Hepatocyte (in vitro differentiated cells): ENCODE measurements at regions not wholly inside any gene's neighbourhood (a gene's known extent, or its start where the extent isn't known, plus 50 kb on each side); places are given as distances from the start of the nearest gene placed in this dataset.
"Not testable (repeated sequence)": the region's sequence is repeated elsewhere in the genome, so short reads cannot be mapped to it uniquely, and the experiment has no call there.

ENCODE experiments used
- DNase-seq: peaks from one replicate; pipeline ENCODE4 v3.0.0-alpha.2; 2016; ENCODE audit warnings: low spot score
- H2AFZ ChIP-seq: fragments of 200-600 bp; sonication (generic); 2 replicates; pipeline ENCODE4 v1.6.0; 2016; ENCODE audit warnings: antibody characterized with exemption, mild to moderate bottlenecking
- H3K27ac ChIP-seq: fragments of 200-600 bp; sonication (generic); 2 replicates; pipeline ENCODE4 v1.5.1; 2016; ENCODE audit warnings: mild to moderate bottlenecking
- H3K27me3 ChIP-seq: fragments of 200-600 bp; sonication (generic); 2 replicates; pipeline ENCODE4 v1.6.1; 2016
- H3K36me3 ChIP-seq: fragments of 200-600 bp; sonication (generic); replicated peaks from 2 replicates; pipeline ENCODE4 v1.5.1; 2016; ENCODE audit warnings: low read depth; ENCODE audit not compliant: insufficient read depth
- H3K4me1 ChIP-seq: fragments of 200-600 bp; sonication (generic); 2 replicates; pipeline ENCODE4 v1.5.1; 2016; ENCODE audit warnings: mild to moderate bottlenecking, moderate library complexity; ENCODE audit not compliant: insufficient read depth
- H3K4me2 ChIP-seq: fragments of 200-600 bp; sonication (generic); 2 replicates; pipeline ENCODE4 v1.6.0; 2016
- H3K4me3 ChIP-seq: fragments of 200-600 bp; sonication (generic); 2 replicates; pipeline ENCODE4 v1.5.1; 2016; ENCODE audit warnings: mild to moderate bottlenecking
- H3K79me2 ChIP-seq: fragments of 200-600 bp; sonication (generic); 2 replicates; pipeline ENCODE4 v1.6.0; 2017; ENCODE audit warnings: mild to moderate bottlenecking
- H3K9me2 ChIP-seq: fragments of 200-600 bp; sonication (generic); replicated peaks from 2 replicates; pipeline ENCODE4 v1.6.0; 2017; ENCODE audit warnings: mild to moderate bottlenecking; ENCODE audit not compliant: insufficient read depth
- H3K9me3 ChIP-seq: fragments of 200-600 bp; sonication (generic); 2 replicates; pipeline ENCODE4 v1.5.1; 2016; ENCODE audit warnings: low read depth, mild to moderate bottlenecking
- H4K20me1 ChIP-seq: fragments of 200-600 bp; sonication (generic); 2 replicates; pipeline ENCODE4 v1.6.0; 2016; ENCODE audit warnings: mild to moderate bottlenecking; ENCODE audit not compliant: insufficient read depth, poor library complexity, severe bottlenecking
- EZH2 ChIP-seq: fragments of 200-600 bp; sonication (generic); IDR thresholded peaks from 2 replicates; pipeline ENCODE4 v1.6.1; 2016; ENCODE audit warnings: antibody characterized with exemption, mild to moderate bottlenecking, borderline replicate concordance
- EZH2phosphoT487 ChIP-seq: fragments of 200-600 bp; sonication (generic); IDR thresholded peaks from one replicate; pipeline ENCODE4 v1.6.1; 2018; ENCODE audit warnings: antibody characterized with exemption, mild to moderate bottlenecking, low read depth, moderate library complexity; ENCODE audit not compliant: unreplicated experiment, severe bottlenecking
- whole genome bisulfite sequencing: methylation state at CpG from one replicate; pipeline ENCODE4 v1.1.6; 2016; ENCODE audit warnings: low lambda C conversion rate; ENCODE audit errors: missing lambda C conversion rate; 5-methylcytosine and 5-hydroxymethylcytosine counted together
- TF ChIP-seq, protein P1 (sequence below): fragments of 200-600 bp; sonication (generic); IDR thresholded peaks from 2 replicates; pipeline ENCODE4 v1.5.1; 2016; ENCODE audit warnings: antibody characterized with exemption, mild to moderate bottlenecking; ENCODE audit not compliant: poor library complexity

DNA sequence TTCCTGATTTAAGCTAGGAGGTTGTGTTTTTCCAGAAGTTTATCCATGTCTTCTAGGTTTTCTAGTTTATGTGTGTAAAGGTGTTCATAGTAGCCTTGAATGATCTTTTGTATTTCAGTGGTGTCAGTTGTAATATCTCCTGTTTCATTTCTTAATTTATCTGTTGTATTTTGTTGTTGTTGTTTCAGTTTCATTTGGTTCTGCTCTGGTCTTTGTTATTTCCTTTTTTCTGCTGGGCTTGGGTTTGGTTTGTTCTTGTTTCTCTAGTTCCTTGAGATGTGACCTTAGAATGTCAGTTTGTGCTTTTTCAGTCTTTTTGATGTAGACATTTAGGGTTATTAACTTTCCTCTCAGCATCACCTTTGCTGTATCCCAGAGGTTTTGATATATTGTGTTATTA, 62.8 kb downstream of the SCP2D1 start:
- H3K27ac ChIP-seq, H3K4me2 ChIP-seq, H3K4me3 ChIP-seq, H3K9me2 ChIP-seq, H4K20me1 ChIP-seq, H3K9me3 ChIP-seq, H3K4me1 ChIP-seq, H2AFZ ChIP-seq, H3K36me3 ChIP-seq, H3K79me2 ChIP-seq, DNase-seq, H3K27me3 ChIP-seq: not testable (repeated sequence)

DNA sequence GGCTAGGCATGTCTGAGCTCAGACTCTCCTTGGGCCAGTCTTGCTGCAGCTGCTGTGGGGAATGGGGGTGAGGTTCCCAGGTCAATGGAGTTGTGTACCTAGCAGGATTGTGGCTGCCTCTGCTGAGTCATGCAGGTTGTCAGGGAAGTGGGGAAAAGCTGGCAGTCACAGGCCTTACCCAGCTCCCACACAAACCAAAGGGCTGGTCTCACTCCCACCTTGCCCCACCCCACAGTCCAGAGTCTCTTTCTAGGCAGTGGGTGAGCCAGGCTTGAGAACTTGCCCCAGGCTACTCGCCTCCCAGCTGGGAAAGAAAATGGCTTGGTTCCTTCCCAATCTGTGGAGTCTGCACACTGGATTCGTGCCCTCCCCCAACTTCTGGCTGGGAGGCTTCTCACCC, 65.7 kb downstream of the SCP2D1 start:
- H3K4me1 ChIP-seq = no peaks in the 10 kb centered on the region
- no peak overlapping the region for H2AFZ ChIP-seq
- 75% methylated on average over 2 of the region's 2 CpGs for WGBS
- no peaks in the 10 kb centered on the region for H3K79me2 ChIP-seq
- H3K4me2 ChIP-seq = no peak overlapping the region
- H3K4me3 ChIP-seq = no peak overlapping the region
- H3K36me3 ChIP-seq = no peaks in the 10 kb centered on the region
- no peaks in the 10 kb centered on the region for H3K27me3 ChIP-seq
- no peaks in the 10 kb centered on the region for H3K9me3 ChIP-seq
- H3K27ac ChIP-seq = no peak overlapping the region
- TF ChIP-seq EZH2phosphoT487 (no peak), EZH2 (no peak)
- TF ChIP-seq, protein P1, sequence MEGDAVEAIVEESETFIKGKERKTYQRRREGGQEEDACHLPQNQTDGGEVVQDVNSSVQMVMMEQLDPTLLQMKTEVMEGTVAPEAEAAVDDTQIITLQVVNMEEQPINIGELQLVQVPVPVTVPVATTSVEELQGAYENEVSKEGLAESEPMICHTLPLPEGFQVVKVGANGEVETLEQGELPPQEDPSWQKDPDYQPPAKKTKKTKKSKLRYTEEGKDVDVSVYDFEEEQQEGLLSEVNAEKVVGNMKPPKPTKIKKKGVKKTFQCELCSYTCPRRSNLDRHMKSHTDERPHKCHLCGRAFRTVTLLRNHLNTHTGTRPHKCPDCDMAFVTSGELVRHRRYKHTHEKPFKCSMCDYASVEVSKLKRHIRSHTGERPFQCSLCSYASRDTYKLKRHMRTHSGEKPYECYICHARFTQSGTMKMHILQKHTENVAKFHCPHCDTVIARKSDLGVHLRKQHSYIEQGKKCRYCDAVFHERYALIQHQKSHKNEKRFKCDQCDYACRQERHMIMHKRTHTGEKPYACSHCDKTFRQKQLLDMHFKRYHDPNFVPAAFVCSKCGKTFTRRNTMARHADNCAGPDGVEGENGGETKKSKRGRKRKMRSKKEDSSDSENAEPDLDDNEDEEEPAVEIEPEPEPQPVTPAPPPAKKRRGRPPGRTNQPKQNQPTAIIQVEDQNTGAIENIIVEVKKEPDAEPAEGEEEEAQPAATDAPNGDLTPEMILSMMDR = no peak
- no peak for DNase-seq
- no peaks in the 10 kb centered on the region for H4K20me1 ChIP-seq
- H3K9me2 ChIP-seq = no peaks in the 10 kb centered on the region

DNA sequence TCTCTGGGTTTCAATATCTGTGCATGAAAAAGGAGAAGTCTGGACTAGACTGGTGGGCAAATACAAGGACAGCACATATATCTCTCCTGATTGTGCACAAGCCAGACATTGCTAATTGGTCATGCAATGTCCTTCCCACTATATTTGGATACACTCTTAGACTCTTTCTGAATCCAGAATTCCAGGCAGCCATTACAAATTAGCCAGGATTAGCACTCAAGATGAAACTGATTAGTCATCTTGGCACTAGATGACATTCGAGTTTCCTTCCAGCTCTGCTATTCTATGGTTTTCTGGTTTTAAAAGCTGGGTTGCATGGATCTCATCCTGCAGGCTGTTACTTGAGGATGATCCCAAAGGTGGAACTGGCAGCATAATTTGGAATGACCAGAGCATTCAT, 73.2 kb downstream of the SCP2D1 start:
- H3K9me2 ChIP-seq = no peaks in the 10 kb centered on the region
- H3K4me3 ChIP-seq = no peak overlapping the region
- H3K27me3 ChIP-seq = no peaks in the 10 kb centered on the region
- no peaks in the 10 kb centered on the region for H3K9me3 ChIP-seq
- H3K27ac ChIP-seq = no peak overlapping the region
- WGBS = 68% methylated on average over 1 of the region's 1 CpG
- TF ChIP-seq EZH2 (no peak), EZH2phosphoT487 (no peak)
- TF ChIP-seq, protein P1 = no peak
- H3K79me2 ChIP-seq = no peaks in the 10 kb centered on the region
- H4K20me1 ChIP-seq = no peaks in the 10 kb centered on the region
- DNase-seq = no peak
- no peaks in the 10 kb centered on the region for H3K4me1 ChIP-seq
- no peak overlapping the region for H2AFZ ChIP-seq
- no peaks in the 10 kb centered on the region for H3K36me3 ChIP-seq
- H3K4me2 ChIP-seq = no peak overlapping the region

DNA sequence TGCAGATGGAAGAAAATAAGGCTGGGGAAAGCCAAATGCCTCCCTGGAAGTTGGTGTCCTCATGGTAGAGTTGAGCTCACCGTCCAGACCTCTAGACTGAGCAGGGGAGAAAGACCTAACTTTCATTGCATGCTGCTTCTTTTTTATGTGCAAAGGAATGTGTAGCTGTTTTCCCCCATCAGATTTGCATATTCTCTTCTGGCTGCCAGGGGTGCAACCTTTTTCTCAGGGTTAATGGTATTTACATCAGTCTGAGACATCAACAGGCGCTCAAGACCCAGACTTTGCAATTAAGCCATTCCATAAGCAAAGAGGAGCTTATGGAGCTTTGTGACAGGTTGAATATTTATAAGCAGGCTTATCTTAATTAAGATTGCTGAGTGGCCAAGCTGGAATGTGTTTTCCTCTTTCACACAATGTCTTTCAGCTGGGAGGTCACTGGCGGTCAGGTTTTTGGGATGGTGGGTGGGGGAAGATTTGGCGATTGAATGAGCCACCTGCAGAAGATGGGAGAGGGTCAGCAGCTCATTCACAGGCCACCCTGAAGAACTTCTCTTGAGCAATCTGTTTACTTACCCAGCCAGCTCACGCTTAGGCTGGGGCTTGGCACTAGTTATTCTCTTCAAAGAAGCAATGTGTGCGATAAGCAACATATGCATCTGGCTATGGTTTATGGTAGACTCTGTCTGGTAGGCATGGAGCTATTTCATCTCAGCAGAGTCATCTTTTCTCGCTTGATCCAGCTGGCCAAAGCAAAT, 88.6 kb downstream of the SCP2D1 start:
- Histone ChIP-seq H3K27me3 (no peaks in the 10 kb centered on the region), H2AFZ (no peak overlapping the region), H3K27ac (no peak overlapping the region), H3K9me3 (no peaks in the 10 kb centered on the region), H3K36me3 (no peaks in the 10 kb centered on the region), H3K79me2 (no peaks in the 10 kb centered on the region), H3K4me1 (no peaks in the 10 kb centered on the region), H3K4me2 (no peak overlapping the region), H3K4me3 (no peak overlapping the region), H3K9me2 (no peaks in the 10 kb centered on the region), H4K20me1 (no peaks in the 10 kb centered on the region)
- DNase-seq = no peak
- TF ChIP-seq EZH2phosphoT487 (no peak), EZH2 (no peak)
- TF ChIP-seq, protein P1 = no peak
- 73% methylated on average over 7 of the region's 7 CpGs for WGBS
